ENCODE measurements at regions not wholly inside any gene's neighbourhood (a gene's known extent, or its start where the extent isn't known, plus 50 kb on each side); places are given as distances from the start of the nearest gene placed in this dataset.

DNA sequence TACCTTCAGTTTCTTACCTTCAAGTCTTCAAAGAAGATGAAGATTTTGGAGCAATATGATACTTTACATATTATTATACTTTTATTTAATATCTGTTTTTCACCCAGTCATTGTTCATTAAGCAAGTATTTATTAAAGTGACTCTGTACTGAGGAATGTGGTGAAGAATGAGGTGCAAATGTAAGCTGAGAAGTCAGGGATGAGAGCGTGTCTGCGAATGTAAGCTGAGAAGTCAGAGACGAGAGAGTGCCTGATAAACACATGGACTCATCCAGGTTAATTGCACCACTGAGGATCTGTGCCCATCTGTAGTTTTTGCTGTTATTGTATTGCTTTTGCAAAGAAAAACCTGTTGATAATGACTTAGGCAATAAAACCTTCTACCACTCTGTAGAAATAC lies 211.9 kb upstream of the FAR2 start:
- no peak for ATAC-seq
- Mint-ChIP-seq H3K4me1 (no peaks in the 10 kb centered on the region), H3K36me3 (no peaks in the 10 kb centered on the region), H3K27ac (no peak overlapping the region), H3K9me3 (no peaks in the 10 kb centered on the region), H3K4me3 (no peak overlapping the region)
- DNase-seq (ENCODE audit: low spot score in 2 of 2) = no peak

DNA sequence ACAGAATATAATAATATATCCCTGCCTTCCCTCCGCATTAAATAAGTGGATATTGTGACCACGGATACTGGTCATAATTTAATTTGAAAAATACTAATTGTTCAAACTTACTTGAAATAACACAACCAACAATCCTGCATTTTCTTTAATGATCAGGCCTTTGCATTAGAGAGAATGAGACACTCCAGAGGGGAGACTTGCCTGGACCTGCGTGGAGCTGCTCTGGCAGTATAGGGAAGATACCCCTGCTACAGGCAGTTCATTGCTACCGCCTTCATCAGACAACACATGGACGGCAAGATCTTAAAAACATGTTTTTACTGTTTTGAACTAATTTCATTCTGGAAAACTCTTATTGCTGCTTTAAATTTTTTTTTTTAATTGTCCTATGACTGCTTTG lies 211.0 kb upstream of the FAR2 start:
- ATAC-seq (no peak), DNase-seq (ENCODE audit: low spot score in 2 of 2) (no peak)
- Mint-ChIP-seq H3K27ac (no peak overlapping the region), H3K36me3 (no peaks in the 10 kb centered on the region), H3K4me1 (no peaks in the 10 kb centered on the region), H3K9me3 (no peaks in the 10 kb centered on the region), H3K4me3 (no peak overlapping the region)

DNA sequence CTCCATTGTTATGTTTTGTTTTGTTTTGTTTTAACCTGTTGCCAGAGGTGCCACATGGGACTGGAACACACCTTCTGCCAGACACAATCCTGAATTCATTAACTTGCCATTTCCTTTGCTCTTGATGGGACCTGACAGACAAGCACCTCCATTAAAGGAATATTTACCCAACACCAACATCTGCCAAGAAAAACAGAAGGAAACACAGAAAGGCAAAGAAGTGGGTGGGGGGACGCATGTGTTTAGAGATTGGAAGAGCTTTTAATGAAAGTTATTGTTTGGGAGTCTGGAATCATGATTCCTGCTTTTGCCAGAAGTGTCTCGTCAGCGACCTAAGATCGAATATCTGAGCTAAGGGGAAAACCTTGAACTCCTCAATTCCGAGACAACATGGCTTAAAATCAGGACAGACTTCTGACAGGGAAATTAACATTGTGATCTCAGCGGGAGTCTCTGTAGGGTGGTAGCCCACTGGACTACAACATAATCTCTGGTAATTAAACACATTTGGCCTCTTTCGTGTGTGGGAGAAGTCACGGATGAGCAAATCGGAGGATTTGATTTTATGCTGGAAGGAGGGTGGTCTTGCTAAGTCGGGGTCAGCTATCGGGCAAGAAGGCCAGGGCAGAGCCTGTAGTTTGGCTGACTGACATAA lies 210.4 kb upstream of the FAR2 start:
- Mint-ChIP-seq H3K36me3 (no peaks in the 10 kb centered on the region), H3K4me1 (no peaks in the 10 kb centered on the region), H3K27ac (no peak overlapping the region), H3K4me3 (no peak overlapping the region), H3K9me3 (no peaks in the 10 kb centered on the region)
- no peak for ATAC-seq
- no peak for DNase-seq (ENCODE audit: low spot score in 2 of 2)

DNA sequence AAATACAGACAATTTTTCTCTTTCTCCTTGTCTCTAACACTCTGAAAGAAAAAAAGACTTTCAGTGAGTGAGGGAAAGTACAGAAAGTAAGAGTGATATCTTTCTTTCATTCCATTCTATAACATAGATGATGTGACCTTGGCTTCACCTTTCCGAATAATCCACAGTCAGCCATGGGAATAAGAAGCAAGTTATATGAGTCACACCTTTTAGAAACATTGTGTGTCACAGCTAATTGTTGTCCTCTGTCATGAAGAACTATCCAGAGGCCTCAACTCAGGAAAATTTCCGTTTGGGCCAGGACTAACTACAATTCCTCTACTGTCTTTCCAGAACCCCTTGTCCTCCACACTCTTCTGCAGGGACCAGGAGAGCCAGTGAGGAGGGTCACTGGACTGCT lies 209.7 kb upstream of the FAR2 start:
- no peaks in the 10 kb centered on the region for H3K36me3 Mint-ChIP-seq
- ATAC-seq (no peak), DNase-seq (ENCODE audit: low spot score in 2 of 2) (no peak)
- H3K4me1 Mint-ChIP-seq = no peaks in the 10 kb centered on the region
- no peak overlapping the region for H3K4me3 Mint-ChIP-seq
- H3K27ac Mint-ChIP-seq = no peak overlapping the region
- H3K9me3 Mint-ChIP-seq = no peaks in the 10 kb centered on the region

DNA sequence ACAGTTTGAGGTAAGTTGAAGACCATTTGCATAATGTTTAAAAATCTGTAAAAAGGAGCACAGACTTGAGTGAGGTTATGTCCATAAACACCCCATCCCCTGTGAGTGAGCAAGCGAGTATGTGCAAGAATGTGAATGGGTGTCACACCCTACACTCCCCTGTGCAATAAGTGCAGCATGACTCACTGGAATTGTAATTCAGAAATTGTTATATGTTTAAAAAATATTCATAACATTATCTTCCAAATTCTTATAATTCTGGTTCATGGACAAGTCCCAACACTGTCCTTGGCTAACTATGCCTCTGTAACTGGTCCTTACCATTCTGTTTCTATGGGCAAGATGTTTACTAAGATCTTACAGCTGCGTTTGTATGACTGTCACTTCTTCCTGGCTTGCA lies 207.8 kb upstream of the FAR2 start:
- no peak overlapping the region for H3K27ac Mint-ChIP-seq
- H3K36me3 Mint-ChIP-seq = no peaks in the 10 kb centered on the region
- H3K4me1 Mint-ChIP-seq = no peaks in the 10 kb centered on the region
- ATAC-seq (no peak), DNase-seq (ENCODE audit: low spot score in 2 of 2) (no peak)
- no peak overlapping the region for H3K4me3 Mint-ChIP-seq
- H3K9me3 Mint-ChIP-seq = no peaks in the 10 kb centered on the region

DNA sequence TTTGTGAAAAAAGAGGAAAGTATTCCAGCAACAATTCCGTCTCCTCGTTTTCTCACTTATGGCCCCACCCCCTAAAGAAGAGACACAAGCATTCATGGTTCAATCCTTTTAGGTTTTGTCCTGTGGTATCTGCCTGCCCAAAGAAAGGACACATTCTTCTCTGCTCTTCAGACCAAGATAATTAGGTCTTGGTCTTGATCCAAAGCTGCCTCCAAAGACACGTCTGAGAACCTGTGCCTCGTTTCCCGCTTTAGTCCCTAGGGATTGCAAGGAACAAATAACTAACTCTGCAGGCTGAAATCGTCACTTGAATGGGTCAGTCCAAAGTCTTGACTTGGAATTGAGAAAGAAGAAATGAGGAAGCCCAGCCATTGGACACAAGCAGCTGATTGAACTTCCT lies 202.7 kb upstream of the FAR2 start:
- DNase-seq (ENCODE audit: low spot score in 2 of 2) = no peak

DNA sequence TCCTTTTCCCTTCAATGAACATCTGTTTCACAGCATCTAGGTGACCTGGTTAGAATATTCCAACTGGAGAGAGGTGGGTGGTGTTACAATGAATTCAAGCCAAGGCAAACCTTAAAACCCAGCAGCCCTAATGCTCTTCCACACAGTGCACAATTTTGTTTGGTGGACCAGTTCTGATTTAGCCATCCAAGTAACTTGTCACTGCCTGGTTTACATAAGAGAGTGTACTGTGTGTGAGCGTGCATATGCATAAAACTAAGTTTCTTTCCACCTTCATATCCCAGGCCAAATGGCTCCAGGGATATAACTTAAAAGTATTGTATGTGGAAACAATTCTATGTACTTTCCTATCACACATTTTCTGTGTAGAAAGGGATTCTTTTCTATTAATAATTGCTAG lies 200.4 kb upstream of the FAR2 start:
- H3K9me3 Mint-ChIP-seq = no peaks in the 10 kb centered on the region

More for the DNA sequence above, 202.7 kb upstream of the FAR2 start:
- Mint-ChIP-seq H3K36me3 (no peaks in the 10 kb centered on the region), H3K27ac (no peak overlapping the region), H3K4me3 (no peak overlapping the region), H3K4me1 (no peaks in the 10 kb centered on the region), H3K9me3 (no peaks in the 10 kb centered on the region)
- no peak for ATAC-seq

DNA sequence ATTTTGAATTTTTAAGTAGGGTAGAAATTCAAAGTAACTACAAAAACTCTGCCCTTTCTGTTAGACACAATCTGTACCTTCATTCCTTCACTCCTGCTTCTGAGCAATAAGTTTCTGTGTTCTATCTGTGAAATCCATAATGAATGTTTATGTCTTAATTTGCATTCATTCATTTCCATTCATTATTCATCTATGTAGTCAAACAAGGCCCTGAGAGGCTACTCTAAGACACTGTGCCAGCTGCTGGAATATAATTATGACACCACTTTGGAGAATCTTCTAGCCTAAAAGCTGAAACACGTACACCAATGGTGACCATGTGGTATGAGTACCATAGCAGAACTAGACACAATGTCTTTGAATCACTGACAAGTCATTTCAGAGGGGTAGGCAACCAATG lies 199.9 kb upstream of the FAR2 start:
- ATAC-seq (peak; percentile 53), DNase-seq (ENCODE audit: low spot score in 2 of 2) (no peak)
- Mint-ChIP-seq H3K4me1 (no peaks in the 10 kb centered on the region), H3K36me3 (no peaks in the 10 kb centered on the region), H3K9me3 (no peaks in the 10 kb centered on the region), H3K27ac (no peak overlapping the region), H3K4me3 (no peak overlapping the region)

More for the DNA sequence above, 200.4 kb upstream of the FAR2 start:
- DNase-seq (ENCODE audit: low spot score in 2 of 2) (no peak), ATAC-seq (no peak)
- H3K4me3 Mint-ChIP-seq = no peak overlapping the region
- no peaks in the 10 kb centered on the region for H3K4me1 Mint-ChIP-seq
- H3K36me3 Mint-ChIP-seq = no peaks in the 10 kb centered on the region
- H3K27ac Mint-ChIP-seq = no peak overlapping the region

DNA sequence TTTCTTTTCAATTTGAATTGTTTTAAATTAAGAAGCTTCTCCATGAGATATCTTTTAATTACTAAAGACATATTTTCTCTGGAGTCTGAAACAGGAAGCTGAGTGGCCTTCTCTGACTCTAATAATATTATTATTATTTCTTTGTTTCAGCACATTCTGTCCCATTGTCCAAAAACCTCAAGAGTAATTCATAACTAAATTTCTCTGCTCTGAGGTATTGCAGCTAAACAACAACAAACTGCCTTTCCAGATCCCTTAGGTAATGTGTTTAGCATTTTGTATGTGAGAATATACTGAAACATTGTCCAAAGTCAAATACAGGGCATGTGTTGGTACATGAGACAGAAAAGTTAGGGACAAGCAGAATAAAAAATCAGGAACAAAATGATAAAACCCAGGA lies 199.0 kb upstream of the FAR2 start:
- Mint-ChIP-seq H3K4me1 (no peaks in the 10 kb centered on the region), H3K9me3 (no peaks in the 10 kb centered on the region), H3K27ac (no peak overlapping the region), H3K36me3 (no peaks in the 10 kb centered on the region), H3K4me3 (no peak overlapping the region)
- ATAC-seq (no peak), DNase-seq (ENCODE audit: low spot score in 2 of 2) (no peak)

DNA sequence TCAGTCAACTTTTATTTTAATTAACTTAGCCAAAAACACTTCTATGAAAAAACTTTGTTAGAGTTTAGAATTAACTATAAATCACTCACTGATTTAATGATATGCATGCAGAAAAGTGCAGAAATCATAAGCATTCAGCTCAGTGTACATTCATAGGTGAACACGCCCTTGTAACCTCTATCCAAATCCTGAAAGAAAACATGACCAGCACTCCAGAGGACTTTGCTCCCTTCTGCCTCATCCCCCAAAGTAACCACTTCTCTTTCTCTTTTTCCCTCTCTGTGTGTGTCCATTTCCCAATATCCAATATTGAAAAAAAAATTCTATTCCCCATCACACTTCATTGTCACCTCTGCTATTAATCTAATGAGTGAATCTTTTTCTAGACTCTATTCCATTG lies 197.1 kb upstream of the FAR2 start:
- Mint-ChIP-seq H3K4me3 (no peak overlapping the region), H3K4me1 (no peaks in the 10 kb centered on the region), H3K9me3 (no peaks in the 10 kb centered on the region), H3K36me3 (no peaks in the 10 kb centered on the region), H3K27ac (no peak overlapping the region)
- ATAC-seq (no peak), DNase-seq (ENCODE audit: low spot score in 2 of 2) (no peak)

DNA sequence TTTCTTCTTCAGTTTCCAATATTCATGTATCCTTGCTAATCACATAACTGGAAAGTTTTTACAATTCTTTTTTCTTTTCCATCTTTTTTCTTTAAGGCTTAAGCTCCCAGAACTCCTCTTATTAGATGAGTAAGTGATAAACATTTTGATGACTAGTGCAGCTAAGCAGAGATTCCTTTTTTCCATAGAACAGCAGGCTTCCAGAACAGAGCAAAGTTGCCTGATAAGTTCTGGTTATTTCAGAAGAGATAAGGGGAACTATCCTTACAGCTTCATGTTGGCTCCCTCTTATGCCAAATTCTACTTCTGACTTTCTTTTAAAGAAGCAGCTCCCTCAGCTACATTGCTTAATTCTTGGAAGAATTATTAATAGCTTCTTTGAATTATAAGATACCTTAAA lies 194.7 kb upstream of the FAR2 start:
- Mint-ChIP-seq H3K9me3 (peaks cover 4% of the 10 kb centered on the region), H3K27ac (no peak overlapping the region), H3K36me3 (no peaks in the 10 kb centered on the region), H3K4me1 (no peaks in the 10 kb centered on the region), H3K4me3 (no peak overlapping the region)
- ATAC-seq (no peak), DNase-seq (ENCODE audit: low spot score in 2 of 2) (no peak)

DNA sequence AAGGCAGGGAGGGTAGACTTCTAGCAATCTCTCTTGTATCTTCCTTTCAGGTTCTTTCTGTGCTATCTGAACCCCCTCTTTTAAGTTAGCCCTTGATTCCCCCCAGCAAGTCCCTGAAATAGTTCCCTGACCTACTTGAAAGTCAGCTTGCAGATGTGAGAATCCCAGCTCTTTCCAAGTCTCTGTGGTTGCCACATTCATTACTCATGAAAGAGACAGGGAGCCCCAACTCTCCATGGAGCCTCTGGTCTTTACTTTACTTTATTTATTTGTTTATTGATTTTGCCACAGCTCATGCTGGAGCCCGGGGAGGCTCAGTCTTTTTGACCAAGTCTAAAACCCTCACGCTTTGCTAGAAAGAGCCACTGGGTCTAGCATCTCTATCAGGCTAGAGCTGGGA lies 193.6 kb upstream of the FAR2 start:
- DNase-seq (ENCODE audit: low spot score in 2 of 2) = no peak
- H3K36me3 Mint-ChIP-seq = no peaks in the 10 kb centered on the region

DNA sequence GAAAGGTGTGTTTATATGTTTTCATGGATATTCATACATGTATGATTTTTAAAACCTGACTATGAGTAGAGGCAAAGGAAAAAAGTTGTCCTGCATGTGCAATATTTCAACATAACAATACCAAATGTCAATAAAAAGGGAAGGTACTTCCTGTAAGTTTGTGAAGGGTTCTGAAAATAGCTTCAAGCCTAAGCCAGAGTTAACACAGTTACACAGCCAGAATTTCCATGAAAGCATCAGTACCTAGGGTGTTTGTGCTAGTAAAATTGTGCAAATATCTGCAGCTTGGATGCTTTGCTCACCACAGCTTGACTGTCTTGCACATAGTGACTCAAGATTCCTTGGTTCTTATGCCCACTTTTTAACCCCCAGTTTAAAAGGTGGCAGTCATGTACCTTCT lies 193.1 kb upstream of the FAR2 start:
- no peaks in the 10 kb centered on the region for H3K36me3 Mint-ChIP-seq
- no peak for ATAC-seq
- H3K9me3 Mint-ChIP-seq = peaks cover 4% of the 10 kb centered on the region
- no peaks in the 10 kb centered on the region for H3K4me1 Mint-ChIP-seq
- no peak for DNase-seq (ENCODE audit: low spot score in 2 of 2)
- no peak overlapping the region for H3K4me3 Mint-ChIP-seq
- no peak overlapping the region for H3K27ac Mint-ChIP-seq

More for the DNA sequence above, 193.6 kb upstream of the FAR2 start:
- H3K9me3 Mint-ChIP-seq = peaks cover 4% of the 10 kb centered on the region
- no peak for ATAC-seq
- no peaks in the 10 kb centered on the region for H3K4me1 Mint-ChIP-seq
- no peak overlapping the region for H3K4me3 Mint-ChIP-seq
- H3K27ac Mint-ChIP-seq = no peak overlapping the region

DNA sequence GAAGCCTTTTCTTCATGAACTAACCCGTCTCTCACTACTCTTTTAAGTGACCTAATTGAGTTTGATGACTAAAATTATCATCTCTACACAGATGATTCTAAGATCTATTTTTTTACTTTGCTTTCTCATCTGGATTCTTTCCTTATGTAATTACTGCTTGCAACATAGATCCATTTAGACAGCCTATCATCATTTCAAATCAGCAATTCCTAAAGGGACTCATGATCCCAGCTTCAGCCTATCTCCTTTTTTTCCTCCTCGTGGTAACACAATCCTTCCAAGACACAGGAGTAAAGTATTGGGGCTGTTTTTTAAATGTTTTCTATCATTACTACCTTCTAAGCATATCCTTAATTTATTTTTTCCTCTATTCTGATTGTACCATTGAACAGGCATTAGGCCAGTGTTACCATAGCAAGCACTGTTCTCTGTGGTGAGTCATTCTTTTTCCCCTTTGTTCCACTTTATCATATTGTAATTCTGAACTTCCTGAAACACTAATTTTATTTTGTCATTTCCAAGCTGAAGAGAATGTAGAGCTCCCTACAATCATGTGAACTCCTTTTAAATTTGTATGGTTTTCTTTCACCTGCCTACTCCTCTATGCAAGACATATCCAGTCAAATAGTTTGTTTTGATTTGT lies 190.4 kb upstream of the FAR2 start:
- Mint-ChIP-seq H3K36me3 (no peaks in the 10 kb centered on the region), H3K4me3 (no peak overlapping the region), H3K4me1 (no peaks in the 10 kb centered on the region), H3K9me3 (peaks cover 4% of the 10 kb centered on the region), H3K27ac (no peak overlapping the region)
- DNase-seq (ENCODE audit: low spot score in 2 of 2) = no peak
- ATAC-seq = no peak

DNA sequence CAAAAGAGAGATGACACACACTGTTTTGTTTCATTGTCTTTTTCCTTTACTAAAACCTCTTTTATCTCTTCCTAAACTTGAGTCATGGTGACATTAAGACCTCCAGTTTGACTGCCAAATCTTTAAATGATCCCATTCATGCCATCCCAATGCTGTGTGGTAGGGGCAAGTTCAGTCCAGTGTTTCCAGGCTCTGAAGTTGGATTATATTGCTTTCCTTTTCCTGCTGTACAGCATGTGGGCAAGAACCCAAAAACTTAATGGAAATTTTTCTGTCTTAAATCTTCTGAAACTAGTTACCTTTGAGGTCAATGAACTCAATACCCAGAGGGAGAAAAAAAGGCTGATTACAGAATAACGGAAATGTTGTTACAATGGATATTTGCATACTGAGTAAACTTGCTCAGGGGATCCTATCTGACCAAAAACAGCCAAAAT lies 187.1 kb upstream of the FAR2 start:
- Mint-ChIP-seq H3K4me1 (no peaks in the 10 kb centered on the region), H3K9me3 (peaks cover 4% of the 10 kb centered on the region), H3K36me3 (no peaks in the 10 kb centered on the region), H3K27ac (no peak overlapping the region), H3K4me3 (no peak overlapping the region)
- DNase-seq (ENCODE audit: low spot score in 2 of 2) (no peak), ATAC-seq (no peak)

DNA sequence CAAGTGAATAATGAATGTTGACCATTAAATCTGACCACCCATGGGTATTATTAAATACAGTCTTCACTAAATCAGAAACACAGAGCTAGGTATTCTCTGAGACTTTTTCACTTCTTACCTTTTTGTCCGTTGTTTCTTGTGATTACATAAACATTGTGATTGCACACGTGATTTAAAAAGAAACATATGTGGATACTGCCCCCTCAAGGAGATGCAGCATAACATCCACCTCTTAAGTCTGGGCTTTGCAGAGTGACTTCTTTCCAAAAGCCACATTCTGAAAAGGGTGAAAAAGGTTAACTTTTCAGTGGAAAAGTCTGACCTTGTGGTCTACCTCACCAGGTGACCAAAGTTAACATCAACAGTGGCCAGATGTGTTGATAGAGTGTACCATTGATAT lies 185.5 kb upstream of the FAR2 start:
- Mint-ChIP-seq H3K9me3 (peaks cover 4% of the 10 kb centered on the region), H3K36me3 (no peaks in the 10 kb centered on the region)
- no peak for DNase-seq (ENCODE audit: low spot score in 2 of 2)

More for the DNA sequence above, 185.5 kb upstream of the FAR2 start:
- no peak for ATAC-seq
- no peak overlapping the region for H3K4me3 Mint-ChIP-seq
- H3K4me1 Mint-ChIP-seq = no peaks in the 10 kb centered on the region
- no peak overlapping the region for H3K27ac Mint-ChIP-seq

All from stimulated activated effector memory CD8-positive, alpha-beta T cell treated with anti-CD3 and anti-CD28 coated beads, Interleukin-12 subunit alpha, Interleukin-12 subunit beta, amount 100 ng/mL, for 72 hours (primary cell).